K562 (cell line): ENCODE measurements at regions not wholly inside any gene's neighbourhood (a gene's known extent, or its start where the extent isn't known, plus 50 kb on each side); places are given as distances from the start of the nearest gene placed in this dataset.

Experiments used
- ATAC-seq: fragments of 200-7000 bp; cut with Tn5 transposase; 3 replicates; pipeline ENCODE4 v1.9.1; 2020; ENCODE audit warnings: moderate library complexity
- BruUV-seq: library from RNA; stranded (reverse); fragments of 400-500 nt; replicated peaks from 2 replicates; lab custom pipeline; 2021; lab: Mats Ljungman, UMichigan
- CTCF ChIA-PET: fragments of 300-600 bp; formaldehyde crosslinking; extraction: SDS; loops from one replicate; lab custom pipeline; 2021; ENCODE audit warnings: low intra/inter-chr PET ratio; lab: Yijun Ruan, JAX
- POLR2A ChIA-PET: fragments of 300-600, 350-650 bp; sonication (Branson Sonifier 250); formaldehyde crosslinking; extraction: SDS; loops from one replicate; lab custom pipeline; 2021; ENCODE audit warnings: antibody characterized with exemption, inconsistent platforms; lab: Yijun Ruan, JAX
- DNase-seq, 4 experiments: peaks; one replicate each; pipeline versions ENCODE4 v3.0.0 to v3.0.0-alpha.2; 2011 to 2018; ENCODE audit warnings: low spot score in 3 of 4, mixed read lengths in 3 of 4; ENCODE audit errors: extremely low read depth in 1 of 4
- FAIRE-seq: peaks from 2 replicates; lab custom pipeline; 2011; peaks lifted over from hg19 to GRCh38; lab: Jason Lieb, UNC
- H2AFZ ChIP-seq: 2 replicates; pipeline ENCODE4 v1.6.0; 2011; ENCODE audit warnings: low read depth, low read length, control low read depth, inconsistent platforms
- H3K27ac ChIP-seq: fragments of 200-600 bp; 3 replicates; pipeline ENCODE4 v1.8.0; 2011; ENCODE audit warnings: low read depth, mild to moderate bottlenecking, control low read depth, inconsistent platforms, low read length, moderate library complexity, mixed read lengths; ENCODE audit errors: extremely low read depth
- H3K27me3 ChIP-seq, 2 experiments: fragments of 300-600 bp in 1 of 2; 2 replicates in 1 of 2; 3 replicates in 1 of 2; pipeline versions ENCODE4 v1.6.0 to v1.8.0; 2011; ENCODE audit warnings: inconsistent platforms in 2 of 2, low read length in 2 of 2, mild to moderate bottlenecking in 1 of 2, mixed read lengths in 1 of 2, moderate library complexity in 1 of 2; ENCODE audit not compliant: control insufficient read depth in 2 of 2, insufficient read depth in 2 of 2
- H3K36me3 ChIP-seq: fragments of 300-600 bp; 3 replicates; pipeline ENCODE4 v1.8.0; 2011; ENCODE audit warnings: mild to moderate bottlenecking, low read length, inconsistent platforms; ENCODE audit not compliant: control insufficient read depth, insufficient read depth
- H3K4me1 ChIP-seq, 2 experiments: fragments of 200-600 bp in 1 of 2; replicated peaks in 1 of 2; 2 replicates in 1 of 2; 3 replicates in 1 of 2; pipeline versions ENCODE4 v1.5.1 to v1.8.0; 2011; ENCODE audit warnings: inconsistent platforms in 2 of 2, low read length in 2 of 2, mild to moderate bottlenecking in 1 of 2, mixed read lengths in 1 of 2, moderate library complexity in 1 of 2; ENCODE audit not compliant: control insufficient read depth in 2 of 2, insufficient read depth in 2 of 2
- H3K4me2 ChIP-seq: 2 replicates; pipeline ENCODE4 v1.6.1; 2011; ENCODE audit warnings: low read length, control low read depth, inconsistent platforms, mixed read lengths; ENCODE audit not compliant: insufficient read depth
- H3K4me3 ChIP-seq: fragments of 200-600 bp; sonication (generic), shearing (Covaris generic); 2 replicates; pipeline ENCODE4 v1.5.1; 2016; ENCODE audit warnings: control low read depth, inconsistent platforms
- H3K79me2 ChIP-seq: fragments of 200-600 bp; 3 replicates; pipeline ENCODE4 v1.8.0; 2011; ENCODE audit warnings: low read length, inconsistent platforms; ENCODE audit not compliant: control insufficient read depth, insufficient read depth
- H3K9ac ChIP-seq, 2 experiments: 2 replicates each; pipeline versions ENCODE4 v1.6.0 to v1.6.1; 2011; ENCODE audit warnings: low read depth in 2 of 2, low read length in 2 of 2, control low read depth in 1 of 2, inconsistent platforms in 1 of 2, mild to moderate bottlenecking in 1 of 2, mixed read lengths in 1 of 2; ENCODE audit not compliant: insufficient read depth in 1 of 2
- H3K9me1 ChIP-seq: one replicate; pipeline ENCODE4 v1.6.0; 2011; ENCODE audit warnings: inconsistent platforms, mild to moderate bottlenecking, low read length, moderate library complexity; ENCODE audit not compliant: control insufficient read depth, insufficient read depth
- H3K9me3 ChIP-seq: replicated peaks from 2 replicates; pipeline ENCODE4 v1.5.1; 2011; ENCODE audit warnings: low read depth, low read length, inconsistent platforms; ENCODE audit not compliant: control insufficient read depth, insufficient read depth
- H4K20me1 ChIP-seq: replicated peaks from 2 replicates; pipeline ENCODE4 v1.6.1; 2011; ENCODE audit warnings: low read length, inconsistent platforms, mixed read lengths; ENCODE audit not compliant: control insufficient read depth, insufficient read depth
- ARID2 ChIP-seq: fragments of 450-650 bp; IDR thresholded peaks from 2 replicates; pipeline ENCODE4 v1.6.1; 2017; ENCODE audit warnings: antibody characterized with exemption, mild to moderate bottlenecking
- BRF2 ChIP-seq: IDR thresholded peaks from 3 replicates; pipeline ENCODE4 v1.6.1; 2011; ENCODE audit warnings: borderline replicate concordance, mild to moderate bottlenecking; ENCODE audit not compliant: insufficient read length, insufficient read depth
- FOXA3 ChIP-seq, 2 experiments: fragments of 450-650 bp in 1 of 2; sonication (generic) in 1 of 2; formaldehyde crosslinking; IDR thresholded peaks in 1 of 2; conservative IDR thresholded peaks in 1 of 2; 2 replicates each; pipeline versions ENCODE4 v1.4.0 to v1.8.0; 2020 to 2022; ENCODE audit warnings: mild to moderate bottlenecking in 2 of 2, missing genetic modification reagents in 1 of 2
- IFI16 ChIP-seq: fragments of 250-450 bp; sonication (Bioruptor Pico); IDR thresholded peaks from 2 replicates; pipeline ENCODE4 v2.1.2; 2022; ENCODE audit warnings: mild to moderate bottlenecking, inconsistent platforms
- KLF16 ChIP-seq: IDR thresholded peaks from 2 replicates; pipeline ENCODE4 v1.6.1; 2016; ENCODE audit warnings: antibody characterized with exemption
- MYBL2 ChIP-seq, 2 experiments: fragments of 450-650 bp in 1 of 2; sonication (generic) in 1 of 2; formaldehyde crosslinking in 1 of 2; IDR thresholded peaks; 2 replicates each; pipeline versions ENCODE4 v1.6.1 to v1.8.1; 2017 to 2022; ENCODE audit warnings: borderline replicate concordance in 1 of 2, inconsistent platforms in 1 of 2, low read depth in 1 of 2, mild to moderate bottlenecking in 1 of 2, missing genetic modification reagents in 1 of 2, moderate library complexity in 1 of 2
- NUFIP1 ChIP-seq: fragments of 450-650 bp; IDR thresholded peaks from 2 replicates; pipeline ENCODE4 v1.6.1; 2018; ENCODE audit not compliant: partially characterized antibody
- SP1 ChIP-seq: sonication (generic); formaldehyde crosslinking; IDR thresholded peaks from 2 replicates; pipeline ENCODE4 v1.8.1; 2022; ENCODE audit warnings: mild to moderate bottlenecking, missing genetic modification reagents
- YBX1 ChIP-seq: fragments of 450-650 bp; IDR thresholded peaks from 2 replicates; pipeline ENCODE4 v1.7.1; 2016; ENCODE audit warnings: mild to moderate bottlenecking
- ZNF316 ChIP-seq: fragments of 450-650 bp; IDR thresholded peaks from 2 replicates; pipeline ENCODE4 v1.6.1; 2016
- ZSCAN29 ChIP-seq: fragments of 450-650 bp; IDR thresholded peaks from 2 replicates; pipeline ENCODE4 v1.6.1; 2017
- WGBS: fragments of 100-300 bp; shearing (Covaris generic); methylation state at CpG from one replicate; pipeline ENCODE4 v1.1.6; 2016; ENCODE audit warnings: low coverage, mixed read lengths; ENCODE audit not compliant: insufficient coverage; ENCODE audit errors: missing lambda C conversion rate; 5-methylcytosine and 5-hydroxymethylcytosine counted together
- in situ Hi-C: fragments of 300-500 bp; cut with MboI; formaldehyde crosslinking; loops from 4 replicates; pipeline ENCODE4 v1.15.0; 2018; ENCODE audit warnings: inconsistent platforms, mixed read lengths
- intact Hi-C: fragments of 100-400 bp; cut with micrococcal nuclease; formaldehyde crosslinking; loops from 2 replicates; pipeline ENCODE4 v1.14.2; 2022
- TF ChIP-seq, protein P1 (sequence below): sonication (generic); formaldehyde crosslinking; IDR thresholded peaks from 2 replicates; pipeline ENCODE4 v1.8.0; 2022; ENCODE audit warnings: mild to moderate bottlenecking, missing genetic modification reagents, borderline replicate concordance
- TF ChIP-seq, protein P2 (sequence below): sonication (generic); formaldehyde crosslinking; IDR thresholded peaks from 2 replicates; pipeline ENCODE4 v1.8.1; 2023; ENCODE audit warnings: mild to moderate bottlenecking, missing genetic modification reagents
- TF ChIP-seq, protein P3 (sequence below): fragments of 250-450 bp; sonication (Bioruptor Pico); IDR thresholded peaks from 2 replicates; pipeline ENCODE4 v1.8.0; 2021; ENCODE audit warnings: borderline replicate concordance, mild to moderate bottlenecking, moderate library complexity; ENCODE audit not compliant: poor library complexity, severe bottlenecking

- in situ Hi-C loops (no loop called here), intact Hi-C loops (no loop called here)
- H2AFZ ChIP-seq, result no peak overlapping the region
- H3K4me3 ChIP-seq, result no peak overlapping the region
- no peak overlapping the region for H3K9ac ChIP-seq
- FAIRE-seq (no peak), DNase-seq (no peak), ATAC-seq (no peak)
- H3K4me1 ChIP-seq, result no peaks in the 10 kb centered on the region
- no TSS peak for BruUV-seq
- no peaks in the 10 kb centered on the region for H3K9me1 ChIP-seq
- H3K27ac ChIP-seq, result no peak overlapping the region
- no peaks in the 10 kb centered on the region for H3K9me3 ChIP-seq
- ChIA-PET POLR2A (no interaction called here), CTCF (no interaction called here)
- no peak overlapping the region for H3K4me2 ChIP-seq
- no peaks in the 10 kb centered on the region for H3K27me3 ChIP-seq
- no peaks in the 10 kb centered on the region for H3K79me2 ChIP-seq
- H4K20me1 ChIP-seq, result no peaks in the 10 kb centered on the region
- no peaks in the 10 kb centered on the region for H3K36me3 ChIP-seq
- TF ChIP-seq BRF2 (no peak), MYBL2 (IDR thresholded peaks at IDR 0.05; ENCODE audit: low read depth) (no peak), MYBL2 (CRISPR knock-in tag; IDR thresholded peaks at IDR 0.05; ENCODE audit: borderline replicate concordance) (no peak), SP1 (CRISPR knock-in tag) (no peak), ZSCAN29 (no peak), KLF16 (no peak), FOXA3 (CRISPR knock-in tag; conservative IDR thresholded peaks at IDR 0.05 in 1 of 2, IDR thresholded peaks at IDR 0.05 in 1 of 2) (no peak), ZNF316 (no peak), YBX1 (no peak), IFI16 (CRISPR knock-in tag) (no peak), NUFIP1 (no peak), ARID2 (no peak)
- TF ChIP-seq, protein P1, sequence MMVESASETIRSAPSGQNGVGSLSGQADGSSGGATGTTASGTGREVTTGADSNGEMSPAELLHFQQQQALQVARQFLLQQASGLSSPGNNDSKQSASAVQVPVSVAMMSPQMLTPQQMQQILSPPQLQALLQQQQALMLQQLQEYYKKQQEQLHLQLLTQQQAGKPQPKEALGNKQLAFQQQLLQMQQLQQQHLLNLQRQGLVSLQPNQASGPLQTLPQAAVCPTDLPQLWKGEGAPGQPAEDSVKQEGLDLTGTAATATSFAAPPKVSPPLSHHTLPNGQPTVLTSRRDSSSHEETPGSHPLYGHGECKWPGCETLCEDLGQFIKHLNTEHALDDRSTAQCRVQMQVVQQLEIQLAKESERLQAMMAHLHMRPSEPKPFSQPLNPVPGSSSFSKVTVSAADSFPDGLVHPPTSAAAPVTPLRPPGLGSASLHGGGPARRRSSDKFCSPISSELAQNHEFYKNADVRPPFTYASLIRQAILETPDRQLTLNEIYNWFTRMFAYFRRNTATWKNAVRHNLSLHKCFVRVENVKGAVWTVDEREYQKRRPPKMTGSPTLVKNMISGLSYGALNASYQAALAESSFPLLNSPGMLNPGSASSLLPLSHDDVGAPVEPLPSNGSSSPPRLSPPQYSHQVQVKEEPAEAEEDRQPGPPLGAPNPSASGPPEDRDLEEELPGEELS (CRISPR knock-in tag), result no peak
- TF ChIP-seq, protein P2, sequence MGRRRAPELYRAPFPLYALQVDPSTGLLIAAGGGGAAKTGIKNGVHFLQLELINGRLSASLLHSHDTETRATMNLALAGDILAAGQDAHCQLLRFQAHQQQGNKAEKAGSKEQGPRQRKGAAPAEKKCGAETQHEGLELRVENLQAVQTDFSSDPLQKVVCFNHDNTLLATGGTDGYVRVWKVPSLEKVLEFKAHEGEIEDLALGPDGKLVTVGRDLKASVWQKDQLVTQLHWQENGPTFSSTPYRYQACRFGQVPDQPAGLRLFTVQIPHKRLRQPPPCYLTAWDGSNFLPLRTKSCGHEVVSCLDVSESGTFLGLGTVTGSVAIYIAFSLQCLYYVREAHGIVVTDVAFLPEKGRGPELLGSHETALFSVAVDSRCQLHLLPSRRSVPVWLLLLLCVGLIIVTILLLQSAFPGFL (CRISPR knock-in tag), result no peak
- TF ChIP-seq, protein P3, sequence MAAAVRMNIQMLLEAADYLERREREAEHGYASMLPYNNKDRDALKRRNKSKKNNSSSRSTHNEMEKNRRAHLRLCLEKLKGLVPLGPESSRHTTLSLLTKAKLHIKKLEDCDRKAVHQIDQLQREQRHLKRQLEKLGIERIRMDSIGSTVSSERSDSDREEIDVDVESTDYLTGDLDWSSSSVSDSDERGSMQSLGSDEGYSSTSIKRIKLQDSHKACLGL (CRISPR knock-in tag), result no peak
- WGBS, result 0% methylated on average over 2 of the region's 2 CpGs
Observed at GRCh38 chr4:34628471-34628870, 1615.8 kb downstream of the ARAP2 start.
